ENCODE measurements at regions not wholly inside any gene's neighbourhood (a gene's known extent, or its start where the extent isn't known, plus 50 kb on each side); places are given as distances from the start of the nearest gene placed in this dataset.
"Not testable (repeated sequence)": the region's sequence is repeated elsewhere in the genome, so short reads cannot be mapped to it uniquely, and the experiment has no call there.

DNA sequence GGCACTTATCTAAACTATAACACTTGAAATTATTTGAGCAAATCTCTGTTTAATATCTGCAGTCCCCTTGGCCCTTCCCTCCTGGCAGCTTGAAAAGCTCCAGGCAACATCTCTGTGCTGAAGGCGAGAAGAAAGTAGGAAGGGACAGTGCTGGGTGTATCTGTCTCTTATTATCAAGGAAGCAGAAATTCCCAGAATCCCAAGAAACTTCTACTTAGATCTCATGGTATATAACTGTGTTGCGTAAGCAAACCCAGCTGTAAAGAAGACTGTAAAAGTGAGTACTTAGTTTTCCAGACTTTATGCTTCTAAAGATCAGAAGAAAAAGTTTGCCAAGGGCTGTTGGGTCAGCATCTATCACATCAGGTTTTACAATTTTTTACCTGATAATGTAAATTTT, 1869.8 kb downstream of the MAT2B start:
- DNase-seq: no peak

DNA sequence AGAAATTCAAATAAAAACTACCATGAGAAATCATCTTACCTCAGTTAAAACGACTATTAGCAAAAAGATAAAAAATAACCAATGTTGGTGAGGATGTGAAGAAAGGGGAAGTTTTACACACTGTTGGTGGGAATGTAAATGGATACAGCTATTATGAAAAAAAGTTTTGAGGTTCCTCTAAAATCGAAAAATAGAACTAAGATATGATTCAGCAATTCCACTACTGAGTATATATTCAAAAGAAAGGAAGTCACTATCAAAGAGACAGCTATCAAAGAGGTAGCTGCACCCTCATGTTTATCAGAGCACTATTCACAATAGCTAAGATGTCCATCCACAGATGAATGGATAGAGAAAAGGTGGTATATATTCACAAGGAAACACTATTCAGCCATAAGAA, 1888.4 kb downstream of the MAT2B start:
- DNase-seq: no peak

DNA sequence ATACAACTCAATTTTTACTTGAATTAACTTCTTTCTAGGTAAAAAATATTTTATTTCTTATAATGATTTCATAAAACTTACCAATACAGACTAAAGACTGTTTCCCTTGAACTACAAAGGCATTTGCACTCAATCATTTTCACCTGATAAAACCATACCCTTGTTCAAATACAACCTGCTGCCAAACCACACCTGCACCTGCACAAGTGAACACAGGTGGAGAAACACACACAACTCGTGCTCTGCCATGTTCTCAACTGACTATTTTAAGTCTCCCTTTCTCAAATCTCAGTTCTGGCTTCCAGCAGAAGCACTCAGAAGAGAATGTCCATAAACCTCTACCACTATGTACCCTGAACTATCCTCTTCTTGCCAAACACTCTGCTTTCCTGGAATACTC, 1892.1 kb downstream of the MAT2B start:
- DNase-seq: no peak

DNA sequence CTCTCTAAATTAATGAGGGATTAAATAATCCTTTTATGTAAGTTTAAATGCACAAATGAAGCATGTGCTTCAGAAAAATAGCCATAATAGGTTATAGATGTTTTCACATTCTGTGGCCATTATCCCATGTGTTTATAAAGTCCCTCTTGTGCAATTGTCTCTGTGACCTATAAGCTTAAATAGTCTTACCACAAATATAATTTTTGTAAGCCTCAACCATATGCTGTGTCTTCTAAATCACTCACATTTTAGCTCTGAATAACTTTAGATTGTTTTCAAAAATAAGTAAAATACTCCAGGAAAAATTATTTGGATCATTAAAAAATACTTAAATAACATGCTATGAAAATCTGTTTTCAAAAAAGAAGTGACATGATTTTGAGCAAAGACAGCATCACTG, 1894.7 kb downstream of the MAT2B start:
- DNase-seq: no peak

DNA sequence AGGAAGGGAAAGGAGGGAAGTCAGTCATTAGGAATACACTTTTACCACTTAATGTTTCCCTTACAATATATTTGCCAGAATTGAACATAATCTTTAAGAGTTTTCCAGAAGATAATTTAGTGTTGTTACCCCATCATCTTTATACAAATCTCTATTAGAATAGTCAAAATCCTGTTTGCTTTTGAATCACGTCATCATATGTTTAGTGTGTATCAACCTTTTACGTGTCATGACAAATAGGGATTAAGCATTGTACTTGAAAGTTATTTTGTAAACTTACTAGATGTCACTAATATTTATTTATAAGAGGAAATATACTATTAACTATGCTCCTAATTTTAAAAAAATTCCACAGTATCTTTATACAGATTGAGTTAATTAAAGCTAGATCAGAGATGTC, 1899.5 kb downstream of the MAT2B start:
- no peak for DNase-seq

DNA sequence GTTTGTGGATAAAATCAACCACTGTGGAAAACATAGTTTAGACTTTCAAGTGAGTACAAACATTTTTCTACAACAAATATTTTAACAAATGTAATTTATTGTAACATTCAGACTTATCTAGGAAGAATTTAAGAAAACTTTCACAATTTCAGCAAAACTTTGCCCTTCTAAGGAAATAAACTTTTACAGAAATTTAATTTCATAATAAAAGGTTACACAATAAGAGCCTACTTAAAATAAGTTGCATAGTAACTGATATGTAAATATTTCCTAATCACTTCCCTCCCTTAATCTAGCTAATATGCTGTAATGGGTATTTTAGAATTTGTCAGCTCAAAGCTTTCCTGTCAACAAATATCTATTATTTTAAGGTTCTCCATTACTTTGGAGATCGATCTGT, 1899.9 kb downstream of the MAT2B start:
- no peak for DNase-seq

DNA sequence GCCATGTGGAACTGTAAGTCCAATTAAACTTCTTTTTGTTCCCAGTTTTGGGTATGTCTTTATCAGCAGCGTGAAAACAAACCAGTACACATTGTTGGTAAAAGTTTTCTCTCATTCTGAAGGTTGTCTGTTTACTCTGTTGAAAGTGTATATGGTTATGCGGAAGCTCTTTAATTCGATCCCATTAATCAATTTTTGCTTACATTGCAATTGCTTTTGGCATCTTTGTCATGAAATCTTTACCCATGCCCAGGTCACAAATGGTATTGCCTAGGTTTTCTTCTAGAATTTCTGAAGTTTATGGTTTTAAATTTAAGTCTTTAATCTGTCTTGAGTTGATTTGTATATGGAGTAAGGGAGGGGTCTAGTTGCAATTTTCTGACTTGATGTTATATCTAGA, 1901.9 kb downstream of the MAT2B start:
- no peak for DNase-seq

DNA sequence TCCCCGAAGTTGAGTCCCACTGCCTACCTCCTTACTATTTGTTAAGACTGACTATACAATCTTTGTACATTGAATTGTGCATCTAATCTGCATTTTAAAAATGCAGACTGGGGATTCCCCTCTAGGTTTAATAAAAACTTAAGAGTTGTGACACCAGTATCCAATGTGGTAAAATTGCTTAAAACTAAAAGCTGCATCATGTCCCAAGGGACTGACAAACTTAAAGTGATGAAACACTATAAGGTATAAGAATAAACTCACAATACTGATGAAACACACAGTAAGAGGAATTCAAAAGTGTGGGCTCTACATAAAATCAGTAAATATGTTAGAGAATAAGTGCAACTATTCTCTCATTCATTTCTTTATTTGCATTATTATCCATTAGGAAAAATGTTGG, 1905.1 kb downstream of the MAT2B start:
- DNase-seq: no peak

DNA sequence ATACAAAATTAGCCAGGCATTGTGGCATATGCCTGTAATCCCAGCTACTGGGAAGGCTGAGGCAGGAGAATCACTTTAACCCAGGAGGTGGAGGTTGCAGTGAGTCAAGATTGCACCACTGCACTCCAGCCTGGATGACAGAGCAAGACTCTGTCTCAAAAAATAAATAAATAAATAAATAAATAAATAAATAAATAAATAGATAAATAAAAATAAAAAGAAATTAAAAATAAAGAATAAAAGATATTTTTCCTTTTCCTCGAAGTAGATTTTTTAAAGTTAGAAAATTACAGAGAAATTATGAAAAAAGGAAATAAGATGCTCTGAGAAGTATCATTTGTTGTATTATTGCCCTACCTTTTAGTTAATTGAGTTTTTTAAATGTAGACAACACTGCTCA, 1906.1 kb downstream of the MAT2B start:
- DNase-seq: not testable (repeated sequence)

DNA sequence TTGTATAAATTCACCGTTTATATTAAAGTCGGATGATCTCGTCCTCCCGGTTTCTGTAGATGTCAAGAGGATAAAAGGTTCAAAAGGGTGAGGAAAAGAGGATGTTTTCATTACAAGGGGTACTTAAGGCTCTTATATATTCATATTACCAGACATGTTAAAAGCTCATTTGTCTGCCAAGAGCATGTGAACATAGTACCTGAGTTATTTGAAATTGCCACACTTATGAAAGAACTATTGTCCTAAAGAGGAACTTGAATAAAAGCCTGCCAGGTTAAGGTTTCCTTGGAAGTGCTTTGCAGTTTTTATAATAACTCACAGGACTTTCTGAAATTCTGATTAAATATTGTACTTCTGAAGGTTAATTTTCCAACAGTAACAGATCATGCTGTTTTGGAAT, 1915.1 kb downstream of the MAT2B start:
- peak; percentile 25 for DNase-seq

DNA sequence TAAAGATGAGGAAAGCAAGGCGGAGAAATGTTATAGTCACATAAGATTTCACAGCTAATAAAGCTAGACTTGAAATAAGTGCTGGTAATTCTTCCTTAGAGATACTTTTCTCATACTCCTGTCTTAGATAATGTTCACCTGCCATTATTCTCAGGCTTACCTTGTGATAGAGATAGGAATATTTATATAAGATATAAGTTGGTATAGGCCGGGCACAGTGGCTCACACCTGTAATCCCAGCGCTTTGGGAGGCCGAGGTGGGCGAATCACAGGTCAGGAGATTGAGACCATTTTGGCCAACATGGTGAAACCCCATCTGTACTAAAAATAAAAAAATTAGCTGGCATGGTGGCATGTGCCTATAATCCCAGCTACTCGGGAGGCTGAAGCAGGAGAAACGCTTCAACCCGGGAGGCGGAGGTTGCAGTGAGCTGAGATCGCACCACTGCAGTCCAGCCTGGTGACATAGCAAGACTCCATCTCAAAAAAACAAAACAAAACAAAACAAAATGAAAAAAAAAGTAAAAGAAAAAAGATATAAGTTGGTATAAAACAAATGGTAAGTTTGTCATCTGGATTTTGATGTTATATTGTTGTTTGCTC, 1918.4 kb downstream of the MAT2B start:
- DNase-seq: no peak

DNA sequence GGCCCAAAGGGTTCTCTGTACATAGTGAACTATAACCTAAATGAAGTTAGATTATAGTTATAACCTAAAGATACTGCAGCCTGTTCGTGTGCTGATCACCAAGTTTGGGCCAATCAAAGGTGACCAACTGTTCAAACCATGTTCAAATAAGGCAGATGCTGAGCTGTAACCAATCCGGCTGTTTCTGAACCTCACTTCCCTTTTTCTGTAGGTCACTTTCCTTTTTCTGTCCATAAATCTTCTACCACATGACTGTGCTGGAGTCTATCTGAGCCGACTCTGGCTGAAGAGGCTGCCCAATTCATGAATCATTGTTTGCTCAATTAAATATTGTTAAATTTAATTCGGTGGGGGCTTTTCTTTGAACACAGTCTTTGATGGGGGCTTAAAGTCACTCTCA, 1920.2 kb downstream of the MAT2B start:
- no peak for DNase-seq

DNA sequence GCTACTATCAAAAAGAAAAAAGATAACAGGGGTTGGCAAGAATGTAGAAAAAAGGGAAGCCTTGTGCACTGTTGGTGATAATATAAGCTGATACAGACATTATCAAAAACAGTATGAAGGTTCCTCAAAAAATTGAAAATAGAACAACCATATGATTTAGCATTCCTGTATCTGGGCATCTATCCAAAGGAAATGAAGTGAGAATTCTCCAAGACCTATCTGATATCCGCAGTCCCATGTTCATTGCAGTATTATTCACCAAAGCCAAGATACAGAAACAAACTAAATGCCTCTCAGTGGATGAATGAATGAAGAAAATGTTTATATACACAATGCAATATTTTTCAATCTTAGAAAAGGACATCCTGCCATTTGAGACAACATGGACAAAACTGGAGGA, 1943.3 kb downstream of the MAT2B start:
- DNase-seq: no peak

DNA sequence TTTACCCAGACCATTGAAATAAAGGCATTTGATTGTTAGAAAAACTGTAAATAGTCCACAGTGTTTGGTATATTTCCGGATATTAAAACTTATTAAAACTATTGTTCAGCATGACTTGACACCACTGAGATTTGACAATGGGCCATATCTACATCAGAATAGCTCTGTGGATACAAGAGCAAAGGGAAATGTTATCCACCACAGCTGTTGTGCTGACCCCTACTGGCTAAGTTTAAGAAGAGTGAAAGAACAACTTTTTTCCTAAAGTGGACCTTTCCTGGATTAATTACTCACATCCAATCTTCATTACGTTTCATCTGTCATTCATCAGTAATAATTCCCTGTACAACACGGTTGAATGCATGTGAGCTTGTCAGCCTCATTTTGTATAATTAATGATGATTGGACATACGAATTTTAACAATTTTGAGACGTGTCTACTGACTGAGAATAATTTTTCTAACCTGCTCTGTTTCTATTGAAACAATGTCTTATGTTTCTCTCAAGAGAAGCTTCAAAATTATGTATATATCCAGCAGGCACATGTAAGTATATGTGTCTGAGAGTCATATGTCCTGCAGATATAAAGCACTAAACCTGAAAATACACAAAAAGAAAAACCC, 1952.6 kb downstream of the MAT2B start:
- DNase-seq: peak; percentile 9

DNA sequence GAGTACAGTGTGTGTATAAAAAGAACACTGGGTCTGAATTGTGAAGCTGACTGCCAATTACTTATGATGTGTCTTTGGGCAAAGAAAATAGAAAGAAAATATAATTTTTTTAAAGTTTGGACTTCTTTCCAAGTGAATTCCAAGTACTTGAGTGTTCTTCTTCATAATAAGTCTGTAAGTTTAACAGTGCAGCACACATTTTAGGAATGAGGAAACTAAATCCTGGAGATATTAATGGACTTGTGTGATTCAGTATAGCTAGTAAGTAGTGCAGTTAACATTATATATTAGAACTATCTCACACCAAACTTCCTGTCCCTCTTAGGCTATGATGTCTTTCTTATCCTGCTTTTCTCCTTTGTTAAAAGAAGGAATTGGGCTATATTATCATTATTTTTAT, 1953.8 kb downstream of the MAT2B start:
- DNase-seq: no peak

DNA sequence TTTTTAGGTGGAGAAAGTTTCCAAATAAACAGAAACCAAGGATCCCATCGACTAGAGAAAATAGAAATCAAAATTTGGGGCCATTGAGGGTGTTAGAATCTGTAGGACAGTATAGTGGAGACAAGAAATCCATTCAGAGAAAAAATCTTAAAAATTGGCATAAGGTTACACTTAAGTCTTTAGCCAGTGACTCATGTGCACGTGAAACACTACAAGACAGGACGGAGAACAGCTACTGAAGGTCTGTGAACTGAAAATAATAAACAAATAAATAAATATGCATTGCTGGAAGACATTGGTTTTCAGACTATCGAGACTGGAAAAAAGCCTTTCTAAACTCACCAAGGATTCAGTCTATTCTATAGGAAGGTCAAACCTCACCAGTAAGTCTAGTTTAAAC, 1955.5 kb downstream of the MAT2B start:
- DNase-seq: no peak

DNA sequence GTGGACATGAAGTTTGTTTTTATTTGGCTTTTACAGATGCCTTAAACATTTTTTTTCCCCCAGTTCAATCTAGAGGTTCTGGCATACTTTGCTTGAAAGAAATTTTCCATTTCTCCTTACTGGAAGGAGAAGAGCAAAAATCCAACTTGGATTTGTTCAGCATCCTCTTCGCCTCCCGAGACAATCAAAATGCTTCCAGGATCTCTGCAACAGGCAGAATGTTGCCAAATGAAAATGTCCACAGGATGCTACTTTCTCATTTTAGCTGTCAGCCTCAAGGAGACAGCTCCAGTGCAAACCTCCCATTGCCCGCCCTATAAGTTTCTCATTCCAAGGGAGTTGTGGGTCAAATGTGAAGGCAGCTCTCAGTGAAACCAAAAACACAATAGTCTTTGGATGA, 1972.1 kb downstream of the MAT2B start:
- DNase-seq: no peak

DNA sequence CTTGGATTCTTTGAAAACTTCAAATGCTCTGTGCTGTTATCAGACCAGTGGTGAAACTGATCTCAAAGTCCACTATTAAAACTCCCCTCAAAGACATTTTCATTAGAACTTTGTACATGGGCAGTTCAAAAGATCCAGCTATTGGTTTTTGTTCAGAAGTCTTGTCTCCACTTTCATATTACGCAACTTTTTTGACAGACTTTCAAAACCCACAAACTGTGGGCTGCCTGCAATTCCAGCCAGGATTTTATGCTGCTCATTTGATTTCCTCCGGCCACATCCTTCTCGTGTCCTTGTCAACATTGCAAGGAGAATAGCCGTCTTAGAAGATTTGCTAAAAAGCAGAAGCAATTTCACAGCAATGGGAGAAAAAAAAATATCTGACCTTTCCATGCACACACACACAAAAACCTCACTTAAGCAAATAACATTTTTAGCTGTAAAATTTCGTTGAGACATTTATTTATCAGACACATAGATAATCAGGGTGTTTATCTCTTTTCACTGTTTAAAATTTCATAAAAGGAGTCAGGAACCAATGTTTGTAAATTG, 1990.5 kb downstream of the MAT2B start:
- DNase-seq: no peak

DNA sequence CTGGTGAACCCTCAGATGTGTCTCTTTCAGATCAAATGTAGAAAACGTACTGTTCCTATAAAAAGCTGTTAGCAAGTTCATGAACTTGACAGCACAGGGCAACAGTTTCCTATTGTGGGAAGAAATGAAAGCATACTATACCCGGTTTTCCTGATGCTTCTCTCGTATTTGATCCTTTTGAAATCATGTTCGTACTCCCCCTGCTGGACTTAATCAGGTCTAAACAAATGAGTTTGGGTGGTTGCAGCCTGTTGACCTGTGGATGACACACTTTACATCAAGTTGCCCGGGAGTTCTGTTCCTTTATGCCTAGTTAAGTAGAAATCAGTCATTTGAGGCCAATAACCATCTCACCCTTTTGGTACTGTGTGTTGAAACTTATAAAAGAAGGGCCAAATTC, 1992.3 kb downstream of the MAT2B start:
- no peak for DNase-seq

DNA sequence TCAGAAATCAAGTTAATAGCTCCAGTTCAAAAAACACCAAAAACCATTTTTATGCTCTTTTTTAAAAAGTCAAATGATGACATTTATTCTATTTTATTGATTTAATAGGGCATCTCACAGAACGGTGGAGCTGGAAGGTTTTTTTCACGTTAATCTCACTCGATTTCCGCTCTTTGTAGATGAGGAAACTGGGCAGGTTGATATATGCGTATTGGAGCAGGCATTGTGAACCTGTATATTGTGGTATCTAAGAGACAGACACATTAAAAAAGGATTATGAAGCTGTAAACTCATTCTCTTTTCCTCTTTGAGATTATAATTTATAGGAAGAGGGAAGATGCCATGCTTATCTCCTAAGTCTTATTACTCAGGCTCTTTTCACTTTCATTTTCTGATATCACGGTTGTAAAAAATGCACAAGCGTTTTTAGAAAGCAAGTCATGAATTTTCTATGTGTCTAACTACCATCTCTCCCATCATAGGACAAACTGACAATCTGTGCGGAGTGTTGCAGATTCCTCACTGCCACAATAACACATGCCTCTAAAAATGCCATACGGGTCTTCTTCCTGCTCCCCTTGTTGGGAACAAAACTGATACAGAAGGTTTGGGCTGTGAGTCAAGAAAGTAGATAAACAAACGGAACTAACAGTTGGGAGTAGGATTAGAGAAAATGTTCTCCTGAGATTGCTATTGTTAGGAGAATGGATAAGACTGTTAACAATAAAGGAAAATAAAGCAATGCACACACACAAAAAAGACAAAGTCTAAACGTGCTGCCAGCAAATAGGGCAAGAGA, 1997.7 kb downstream of the MAT2B start:
- DNase-seq: no peak

DNA sequence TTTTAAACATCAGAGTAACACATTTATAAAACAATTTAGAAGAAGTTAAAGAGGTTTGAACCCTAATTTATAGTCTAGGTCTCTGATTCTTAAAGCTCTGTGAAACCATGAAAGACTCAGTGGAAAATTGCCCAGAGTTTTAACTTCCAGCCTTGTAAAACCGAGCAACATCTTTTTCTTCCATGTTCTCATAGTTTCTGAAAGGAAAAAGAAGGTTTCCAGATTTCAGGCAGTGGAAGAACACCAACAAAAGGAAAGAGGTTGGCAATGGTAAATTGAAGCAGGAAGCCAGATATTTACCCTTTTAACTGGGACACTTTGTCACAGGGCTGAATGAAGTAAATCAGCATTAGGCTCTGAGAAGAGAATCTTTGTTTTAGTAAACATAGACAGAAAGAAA, 1999.3 kb downstream of the MAT2B start:
- no peak for DNase-seq

DNA sequence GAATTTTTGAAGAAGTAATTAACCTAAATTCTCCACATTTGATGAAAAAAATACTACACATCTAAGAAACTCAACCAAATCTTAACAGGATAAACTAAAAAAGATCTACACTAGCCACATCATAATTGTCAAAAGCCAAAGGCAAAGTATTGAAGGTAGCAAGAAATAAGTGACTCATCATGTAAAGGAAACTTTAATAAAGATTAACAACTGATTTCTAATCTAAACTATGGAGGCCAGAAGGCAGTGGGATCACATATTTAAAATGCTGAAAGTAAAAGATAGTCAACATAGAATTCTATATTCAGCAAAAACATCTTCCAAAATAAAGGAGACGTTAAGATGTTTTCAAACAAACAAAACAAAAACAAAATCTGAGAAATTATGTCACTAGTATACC, 2002.9 kb downstream of the MAT2B start:
- DNase-seq: no peak

DNA sequence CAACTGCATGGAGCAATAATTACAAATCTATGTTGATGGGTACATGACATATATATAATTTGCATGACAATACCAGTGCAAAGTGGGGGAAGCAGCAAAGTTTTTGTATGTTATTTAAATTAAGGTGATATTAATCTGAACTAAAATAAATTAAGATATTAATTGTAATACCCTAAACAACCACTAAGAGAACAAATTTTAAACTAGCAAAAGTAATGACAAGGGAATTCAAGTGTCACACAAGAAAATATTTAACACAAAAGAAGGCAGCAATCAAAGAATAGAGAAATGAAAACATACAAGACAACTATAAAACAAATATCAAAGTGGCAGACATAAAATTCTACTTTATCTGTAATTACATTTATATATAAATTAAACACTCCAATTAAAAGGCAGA, 2003.4 kb downstream of the MAT2B start:
- DNase-seq: no peak

All from NCI-H1048 (cell line).